WERI-Rb-1 (cell line): ENCODE measurements at regions not wholly inside any gene's neighbourhood (a gene's known extent, or its start where the extent isn't known, plus 50 kb on each side); places are given as distances from the start of the nearest gene placed in this dataset.

Experiments used
- DNase-seq: peaks from one replicate; pipeline ENCODE4 v3.0.0-alpha.2; 2020
- H3K27ac ChIP-seq: fragments of 250-450 bp; sonication (Bioruptor Pico); 2 replicates; pipeline ENCODE4 v1.5.1; 2020; ENCODE audit warnings: mild to moderate bottlenecking, moderate library complexity
- H3K27me3 ChIP-seq: fragments of 250-450 bp; sonication (Bioruptor Pico); 2 replicates; pipeline ENCODE4 v1.5.1; 2021; ENCODE audit warnings: mild to moderate bottlenecking, low read depth, moderate library complexity; ENCODE audit not compliant: insufficient read depth, severe bottlenecking
- H3K36me3 ChIP-seq: fragments of 250-450 bp; sonication (Bioruptor Pico); 2 replicates; pipeline ENCODE4 v1.5.1; 2020; ENCODE audit warnings: mild to moderate bottlenecking, moderate library complexity
- H3K4me3 ChIP-seq: 2 replicates; pipeline ENCODE4 v1.5.1; 2011; ENCODE audit warnings: low read depth, mild to moderate bottlenecking, control low read depth, low read length
- H3K9me3 ChIP-seq: fragments of 250-450 bp; sonication (Bioruptor Pico); 2 replicates; pipeline ENCODE4 v1.5.1; 2021; ENCODE audit warnings: mild to moderate bottlenecking, moderate library complexity; ENCODE audit not compliant: severe bottlenecking
- TF ChIP-seq, protein P1 (sequence below): IDR thresholded peaks from 2 replicates; pipeline ENCODE4 v1.5.1; 2011; ENCODE audit warnings: low read depth, mild to moderate bottlenecking, control low read depth, inconsistent platforms, low read length

DNA sequence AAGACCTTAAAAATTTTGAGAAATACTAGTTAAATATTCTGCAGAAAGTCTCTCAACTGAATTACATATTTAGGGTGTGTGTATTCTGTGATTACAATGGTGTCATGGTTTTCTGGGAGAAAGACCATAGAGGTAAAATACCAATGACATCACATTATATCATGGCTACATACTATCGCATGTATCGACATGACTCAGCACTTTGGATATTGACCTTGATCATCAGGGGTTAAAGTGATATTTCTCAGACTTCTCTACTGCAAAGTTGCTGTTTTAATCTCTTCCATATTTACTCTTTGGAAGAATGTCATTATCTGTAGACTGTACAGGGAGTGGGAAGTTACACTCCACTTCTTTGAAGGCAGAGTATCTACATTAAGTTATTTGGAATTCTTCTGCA, 1046.6 kb downstream of the FAM181B start:
- Histone ChIP-seq H3K36me3 (no peaks in the 10 kb centered on the region), H3K9me3 (no peaks in the 10 kb centered on the region), H3K27ac (no peak overlapping the region), H3K4me3 (no peak overlapping the region), H3K27me3 (no peaks in the 10 kb centered on the region)
- no peak for DNase-seq
- TF ChIP-seq, protein P1, sequence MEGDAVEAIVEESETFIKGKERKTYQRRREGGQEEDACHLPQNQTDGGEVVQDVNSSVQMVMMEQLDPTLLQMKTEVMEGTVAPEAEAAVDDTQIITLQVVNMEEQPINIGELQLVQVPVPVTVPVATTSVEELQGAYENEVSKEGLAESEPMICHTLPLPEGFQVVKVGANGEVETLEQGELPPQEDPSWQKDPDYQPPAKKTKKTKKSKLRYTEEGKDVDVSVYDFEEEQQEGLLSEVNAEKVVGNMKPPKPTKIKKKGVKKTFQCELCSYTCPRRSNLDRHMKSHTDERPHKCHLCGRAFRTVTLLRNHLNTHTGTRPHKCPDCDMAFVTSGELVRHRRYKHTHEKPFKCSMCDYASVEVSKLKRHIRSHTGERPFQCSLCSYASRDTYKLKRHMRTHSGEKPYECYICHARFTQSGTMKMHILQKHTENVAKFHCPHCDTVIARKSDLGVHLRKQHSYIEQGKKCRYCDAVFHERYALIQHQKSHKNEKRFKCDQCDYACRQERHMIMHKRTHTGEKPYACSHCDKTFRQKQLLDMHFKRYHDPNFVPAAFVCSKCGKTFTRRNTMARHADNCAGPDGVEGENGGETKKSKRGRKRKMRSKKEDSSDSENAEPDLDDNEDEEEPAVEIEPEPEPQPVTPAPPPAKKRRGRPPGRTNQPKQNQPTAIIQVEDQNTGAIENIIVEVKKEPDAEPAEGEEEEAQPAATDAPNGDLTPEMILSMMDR: no peak

DNA sequence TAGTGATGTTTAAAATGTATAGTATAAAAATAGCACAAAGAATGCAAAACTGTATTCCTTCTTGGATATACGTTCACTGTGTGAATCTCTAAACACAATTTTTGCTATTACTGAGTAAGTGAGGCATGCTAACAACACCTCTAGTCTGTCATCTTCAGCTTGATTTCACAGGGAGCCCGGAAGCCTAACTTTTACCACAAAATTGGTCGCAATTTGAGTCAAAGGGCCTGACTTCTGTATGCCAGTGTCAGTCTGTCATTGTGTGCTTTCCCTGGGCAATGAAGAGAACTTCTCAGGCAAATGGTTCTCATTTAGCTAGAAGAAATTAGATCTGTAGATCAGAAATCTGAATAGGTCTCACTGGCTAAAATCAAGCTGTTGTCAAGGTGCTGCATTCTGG, 1059.5 kb downstream of the FAM181B start:
- no peak for DNase-seq
- Histone ChIP-seq H3K27me3 (no peaks in the 10 kb centered on the region), H3K9me3 (peaks cover 3% of the 10 kb centered on the region), H3K36me3 (no peaks in the 10 kb centered on the region), H3K27ac (no peak overlapping the region), H3K4me3 (no peak overlapping the region)
- TF ChIP-seq, protein P1: no peak

DNA sequence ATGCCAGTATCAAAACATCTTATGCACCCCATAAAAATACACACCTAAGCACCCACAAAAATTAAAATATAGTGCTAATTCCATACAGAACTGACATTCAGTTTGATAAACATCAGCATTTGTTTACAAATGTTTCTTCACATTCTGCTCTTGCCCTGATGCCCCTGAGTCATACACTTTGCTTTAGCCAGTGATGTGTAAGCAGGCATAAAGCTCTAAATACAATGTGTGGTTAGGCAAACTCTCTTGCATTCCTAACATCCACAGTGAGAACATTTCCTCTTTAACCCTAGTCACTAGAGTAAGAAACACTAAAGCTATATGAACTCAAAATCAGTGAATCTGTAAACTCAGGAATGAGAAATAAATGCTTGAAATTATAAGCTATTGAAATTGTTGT, 1060.7 kb downstream of the FAM181B start:
- H3K9me3 ChIP-seq: peaks cover 3% of the 10 kb centered on the region

DNA sequence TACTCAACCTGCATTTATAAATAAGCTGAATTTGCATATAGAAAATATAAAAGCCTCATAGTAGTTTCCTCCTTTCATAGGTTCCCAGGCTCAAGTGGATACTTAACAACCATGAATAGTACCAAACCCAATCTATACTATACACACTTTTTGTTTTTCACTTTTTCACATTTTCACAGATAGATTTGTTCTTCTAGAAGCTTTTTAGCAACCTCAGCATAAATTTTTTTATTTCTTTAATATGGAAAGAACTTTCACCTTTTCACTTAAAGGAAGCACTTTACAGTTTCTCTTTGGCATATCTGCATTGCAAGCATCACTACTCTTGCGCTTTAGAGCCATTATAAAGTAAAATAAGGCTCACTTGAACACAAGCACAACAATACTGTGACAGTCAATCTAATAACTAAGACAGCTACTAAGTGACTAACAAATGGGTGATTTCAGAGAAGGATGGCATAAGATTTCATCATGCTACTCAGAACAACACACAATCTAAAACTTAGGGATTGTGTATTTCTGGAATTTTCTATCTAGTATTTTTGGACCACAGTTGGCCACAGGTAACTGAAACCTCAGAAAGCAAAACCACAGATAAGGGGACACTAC, 1063.6 kb downstream of the FAM181B start:
- no peaks in the 10 kb centered on the region for H3K36me3 ChIP-seq
- no peak overlapping the region for H3K4me3 ChIP-seq
- no peak overlapping the region for H3K27ac ChIP-seq
- no peaks in the 10 kb centered on the region for H3K27me3 ChIP-seq
- TF ChIP-seq, protein P1: no peak
- H3K9me3 ChIP-seq: no peaks in the 10 kb centered on the region
- DNase-seq: no peak

More for the DNA sequence above, 1060.7 kb downstream of the FAM181B start:
- Histone ChIP-seq H3K27ac (no peak overlapping the region), H3K27me3 (no peaks in the 10 kb centered on the region), H3K4me3 (no peak overlapping the region), H3K36me3 (no peaks in the 10 kb centered on the region)
- TF ChIP-seq, protein P1: no peak
- no peak for DNase-seq

DNA sequence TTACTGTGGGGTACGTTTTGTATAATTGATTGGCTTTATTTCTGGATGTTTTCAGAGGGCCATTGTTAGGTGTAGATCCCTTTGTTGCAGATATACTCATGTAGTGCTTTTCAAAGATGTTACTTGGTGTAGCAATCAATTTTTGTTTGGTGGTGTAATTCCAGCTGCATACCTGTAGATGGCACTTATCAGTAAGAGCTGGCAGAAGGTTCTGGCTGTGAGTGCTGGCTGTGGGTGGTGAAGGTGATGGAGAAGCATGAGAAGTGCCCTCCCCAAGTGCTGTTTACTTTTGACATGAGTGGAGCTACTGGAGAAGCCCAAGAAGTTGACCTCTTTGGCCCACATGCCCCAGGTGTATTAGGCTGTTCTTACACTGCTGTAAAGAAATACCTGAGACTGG, 1074.9 kb downstream of the FAM181B start:
- TF ChIP-seq, protein P1: peak; percentile 65
- Histone ChIP-seq H3K27me3 (no peaks in the 10 kb centered on the region), H3K4me3 (no peak overlapping the region), H3K27ac (no peak overlapping the region), H3K9me3 (peaks cover 3% of the 10 kb centered on the region), H3K36me3 (no peaks in the 10 kb centered on the region)
- DNase-seq: peak; percentile 30

DNA sequence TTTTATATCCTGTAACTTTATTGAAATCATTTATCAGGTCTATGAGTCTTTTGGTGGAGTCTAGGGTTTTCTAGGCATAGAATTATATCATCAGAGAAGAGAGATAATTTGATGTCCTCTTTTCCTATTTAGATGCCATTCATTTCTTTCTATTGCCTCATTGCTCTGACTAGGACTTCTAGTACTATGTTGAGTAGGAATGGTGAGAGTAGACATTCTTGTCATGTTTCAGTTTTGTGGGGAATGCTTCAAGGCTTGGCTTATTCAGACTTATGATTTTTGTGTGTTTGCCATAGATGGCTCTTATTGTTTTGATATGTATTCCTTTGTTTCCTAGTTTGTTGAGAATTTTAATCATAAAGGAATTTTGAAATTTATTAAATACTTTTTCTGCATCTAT, 1078.3 kb downstream of the FAM181B start:
- no peak overlapping the region for H3K4me3 ChIP-seq
- no peaks in the 10 kb centered on the region for H3K27me3 ChIP-seq
- TF ChIP-seq, protein P1: no peak
- no peak for DNase-seq
- no peaks in the 10 kb centered on the region for H3K36me3 ChIP-seq
- peaks cover 3% of the 10 kb centered on the region for H3K9me3 ChIP-seq
- H3K27ac ChIP-seq: no peak overlapping the region
